ENCODE measurements at regions not wholly inside any gene's neighbourhood (a gene's known extent, or its start where the extent isn't known, plus 50 kb on each side); places are given as distances from the start of the nearest gene placed in this dataset.

DNA sequence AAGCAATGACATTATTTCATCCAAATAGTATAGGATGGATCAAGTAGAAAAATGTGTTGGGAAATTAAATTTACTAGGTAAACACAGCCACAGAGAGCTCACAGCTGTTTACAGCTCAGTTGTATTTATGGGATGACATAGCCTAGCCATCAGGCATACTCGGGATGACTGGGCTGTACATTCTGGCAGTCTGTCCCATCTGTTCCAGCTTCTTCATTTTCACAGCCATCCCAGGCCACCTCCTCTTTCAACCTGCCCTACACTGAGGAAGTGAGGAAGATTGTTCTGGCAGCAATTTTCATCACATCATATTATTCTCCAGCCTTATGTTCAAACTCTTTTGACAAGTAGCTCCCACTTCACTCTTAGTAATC, 98.4 kb upstream of the PFN2 start:
- no peak for DNase-seq (ENCODE audit: low spot score)

DNA sequence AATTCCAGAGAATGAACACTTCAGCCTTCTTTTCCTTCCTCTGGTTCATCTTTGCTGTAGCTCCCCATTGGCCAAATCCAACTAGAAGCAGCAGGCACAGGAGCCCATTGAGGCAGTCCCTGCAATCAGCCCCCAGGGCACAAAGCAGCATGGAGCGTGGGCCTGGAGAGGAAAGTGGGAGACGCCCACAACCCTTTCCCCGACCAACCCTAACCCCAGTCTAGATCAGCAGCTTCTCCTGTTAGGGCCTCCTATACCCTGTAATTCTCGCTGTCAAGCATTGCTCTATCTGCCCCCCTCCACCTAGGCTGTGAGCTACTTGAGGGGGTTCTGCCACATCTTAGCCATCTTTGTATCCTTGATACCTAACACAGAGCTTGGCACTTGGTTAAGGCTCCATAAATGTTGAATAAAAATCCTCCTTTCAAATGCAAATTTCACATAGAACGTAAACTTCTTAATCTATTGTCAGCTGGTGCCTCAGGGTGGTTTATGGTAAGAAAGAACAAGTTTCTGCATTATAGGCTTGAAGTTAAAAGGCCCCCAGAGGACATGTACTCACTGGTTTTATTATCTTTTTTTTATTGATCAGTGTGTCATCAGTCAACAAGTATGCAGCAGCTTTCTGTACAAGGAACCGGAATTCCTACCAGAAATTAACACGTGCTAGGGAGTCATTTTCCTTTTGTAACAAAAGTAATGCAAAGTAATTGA, 97.9 kb upstream of the PFN2 start:
- no peak for DNase-seq (ENCODE audit: low spot score)

DNA sequence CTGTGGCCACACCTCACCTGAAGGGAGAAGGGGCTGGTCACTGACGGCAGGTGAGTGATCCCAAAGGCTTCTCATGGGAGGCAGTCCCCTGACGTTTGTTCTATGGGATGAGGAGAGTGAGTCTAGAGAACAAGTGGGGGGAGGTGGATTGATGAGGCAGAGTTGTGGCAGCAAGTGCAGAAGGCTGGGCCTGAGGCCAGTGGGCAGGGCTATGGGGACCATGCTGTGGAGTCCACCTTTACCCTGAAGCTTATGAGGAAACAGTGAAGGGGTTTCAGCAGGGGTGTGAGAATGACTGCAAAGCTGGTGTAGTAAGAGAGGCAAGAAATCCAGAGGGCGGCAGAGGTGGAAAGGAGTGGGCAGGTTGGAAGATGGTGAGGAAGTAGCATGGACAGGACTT, 96.9 kb upstream of the PFN2 start:
- no peak for DNase-seq (ENCODE audit: low spot score)

DNA sequence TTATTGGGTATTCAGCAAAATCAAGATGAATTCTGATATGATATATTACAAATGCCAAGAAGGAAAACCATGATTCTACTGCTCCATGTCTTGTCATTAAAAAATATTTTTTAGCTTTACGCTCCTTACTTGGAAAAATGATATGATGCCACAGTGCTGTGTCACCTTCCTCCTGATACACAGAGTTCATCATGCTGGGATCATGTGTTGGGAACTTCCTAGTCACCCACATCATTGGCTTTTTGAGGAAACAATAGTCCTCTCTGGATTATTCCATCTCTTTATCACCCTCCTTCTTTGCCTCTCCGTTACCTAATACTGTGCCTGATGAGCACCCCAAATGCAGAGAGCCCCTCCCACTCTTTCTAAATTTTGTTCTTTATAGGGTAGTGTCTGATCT, 94.3 kb upstream of the PFN2 start:
- DNase-seq (ENCODE audit: low spot score), result no peak

DNA sequence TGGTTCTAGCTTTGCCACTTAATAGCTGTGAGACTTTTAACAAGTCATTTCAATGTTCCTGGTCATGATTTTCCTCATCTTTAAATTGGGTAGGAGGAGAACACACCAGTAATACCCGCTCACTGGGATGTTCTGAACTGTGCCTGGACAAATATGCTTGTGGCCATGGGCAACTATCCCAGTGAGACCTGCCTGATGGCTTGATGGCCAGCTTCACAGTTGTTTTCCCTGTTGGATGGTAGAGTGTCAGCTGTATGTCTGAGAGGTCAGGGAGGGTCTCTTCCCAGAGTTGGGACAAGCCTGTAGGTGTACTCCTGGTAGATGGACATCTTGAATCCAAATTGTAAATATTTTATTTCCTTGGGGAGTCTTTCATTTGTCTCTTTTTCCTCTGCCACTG, 92.5 kb upstream of the PFN2 start:
- no peak for DNase-seq (ENCODE audit: low spot score)

DNA sequence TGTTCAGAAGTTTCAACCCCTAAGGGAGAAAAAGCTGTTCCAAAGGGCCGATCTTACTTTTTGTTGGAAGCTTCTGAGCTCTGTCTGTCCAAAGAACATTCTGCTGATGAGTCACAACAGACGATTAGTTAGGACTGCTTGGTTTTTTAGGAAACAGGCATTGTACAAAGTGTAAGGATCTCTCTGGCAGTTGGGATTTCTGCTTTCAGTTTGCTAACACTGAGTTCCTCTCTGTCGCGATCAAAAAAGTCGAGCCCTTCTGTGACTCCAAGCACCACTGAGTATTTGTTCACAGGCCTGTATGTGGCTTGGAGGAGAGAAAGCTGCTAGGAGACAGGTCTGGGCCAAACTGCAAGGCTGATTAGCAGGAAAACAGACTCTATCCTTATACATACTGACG, 91.8 kb upstream of the PFN2 start:
- DNase-seq (ENCODE audit: low spot score), result no peak

DNA sequence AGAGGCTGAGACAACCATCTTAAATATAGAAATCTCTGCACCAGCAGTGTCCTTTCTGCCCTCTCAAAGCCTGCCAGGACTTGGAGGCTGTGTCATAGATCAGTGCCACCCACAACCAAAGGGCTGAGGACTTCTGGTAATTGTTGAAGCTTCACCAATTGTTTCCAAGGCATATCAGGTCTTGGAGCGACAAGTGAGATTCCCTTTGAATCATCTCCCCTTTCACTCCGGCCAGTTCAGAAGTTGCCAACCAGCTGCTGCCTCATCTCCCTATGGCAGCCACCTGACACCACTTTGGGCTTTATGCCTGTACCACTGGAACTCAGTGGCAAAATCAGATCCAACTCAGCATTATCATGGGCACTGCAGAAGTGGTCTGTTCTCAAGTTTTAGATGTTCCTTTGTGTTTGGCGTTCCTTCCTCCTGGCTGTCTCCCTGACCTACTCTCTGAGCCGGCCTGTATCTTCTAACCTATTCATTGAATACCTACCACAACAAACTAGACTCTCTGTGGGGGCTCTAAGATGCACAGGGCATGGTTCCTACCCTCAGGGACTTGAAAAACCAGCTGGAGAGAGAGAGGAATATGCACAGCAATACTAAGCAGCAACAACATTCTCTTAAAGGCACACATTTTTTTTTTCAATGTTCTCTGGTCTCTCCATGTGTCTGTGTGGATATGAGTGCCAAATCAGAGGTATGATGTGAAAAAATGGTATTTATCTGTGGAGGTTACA, 90.8 kb upstream of the PFN2 start:
- no peak for DNase-seq (ENCODE audit: low spot score)

DNA sequence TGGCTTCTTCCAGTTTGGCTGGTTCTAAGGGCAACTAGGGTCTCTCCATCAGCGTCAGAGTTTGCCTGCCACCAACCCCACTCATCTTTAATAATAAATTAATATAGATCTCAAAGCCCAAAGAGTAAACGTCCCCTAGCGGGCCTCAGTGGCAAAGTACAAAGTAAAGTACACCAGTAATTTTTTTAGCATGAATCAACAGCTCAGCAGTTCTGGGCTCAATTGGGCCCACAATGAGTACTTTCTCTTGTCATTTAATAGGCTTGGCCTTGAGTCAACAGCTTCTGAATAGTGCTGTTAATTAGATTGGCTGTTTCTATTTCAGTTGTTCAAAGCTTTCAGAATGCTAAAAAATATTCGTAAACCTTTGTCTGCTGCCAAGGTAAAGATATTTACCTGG, 89.0 kb upstream of the PFN2 start:
- no peak for DNase-seq (ENCODE audit: low spot score)

DNA sequence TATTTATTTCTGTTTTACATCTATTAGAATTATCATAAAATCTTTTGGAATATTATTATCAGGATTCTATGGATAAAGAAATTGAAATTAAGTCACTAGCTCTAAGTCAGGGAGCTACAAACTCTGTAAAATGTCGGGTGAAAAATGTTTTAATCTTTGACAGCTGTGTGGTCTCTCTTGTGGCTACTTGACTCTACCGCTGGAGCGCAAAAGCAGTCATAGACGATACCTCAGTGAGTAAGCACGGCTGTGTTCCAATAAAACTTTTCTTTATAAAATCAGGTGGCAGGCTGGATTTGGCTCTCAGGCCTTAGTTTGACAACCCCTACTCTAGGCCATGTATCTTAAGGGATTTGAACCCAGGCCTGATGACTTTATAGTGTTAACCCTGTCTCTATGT, 88.5 kb upstream of the PFN2 start:
- DNase-seq (ENCODE audit: low spot score), result no peak

DNA sequence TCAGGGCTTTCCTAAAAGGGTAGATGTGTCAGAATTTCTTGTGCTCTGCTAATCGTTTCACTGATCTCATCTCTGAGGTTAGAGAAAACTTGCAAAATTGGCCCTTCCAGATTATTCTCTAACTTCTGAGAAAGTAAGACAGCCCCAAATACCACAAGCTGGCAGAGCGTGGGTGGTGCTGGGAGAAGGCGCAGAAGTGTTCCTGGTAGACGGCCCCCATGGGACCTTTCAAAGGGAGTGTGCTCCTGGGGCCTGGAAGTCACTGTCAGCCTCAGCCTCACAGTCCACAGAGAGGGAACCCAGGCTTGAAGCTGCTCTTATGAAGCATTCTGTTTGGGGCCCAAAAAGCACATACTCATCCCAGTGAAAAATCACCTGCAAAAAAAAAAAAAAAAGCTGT, 86.5 kb upstream of the PFN2 start:
- DNase-seq (ENCODE audit: low spot score), result no peak

DNA sequence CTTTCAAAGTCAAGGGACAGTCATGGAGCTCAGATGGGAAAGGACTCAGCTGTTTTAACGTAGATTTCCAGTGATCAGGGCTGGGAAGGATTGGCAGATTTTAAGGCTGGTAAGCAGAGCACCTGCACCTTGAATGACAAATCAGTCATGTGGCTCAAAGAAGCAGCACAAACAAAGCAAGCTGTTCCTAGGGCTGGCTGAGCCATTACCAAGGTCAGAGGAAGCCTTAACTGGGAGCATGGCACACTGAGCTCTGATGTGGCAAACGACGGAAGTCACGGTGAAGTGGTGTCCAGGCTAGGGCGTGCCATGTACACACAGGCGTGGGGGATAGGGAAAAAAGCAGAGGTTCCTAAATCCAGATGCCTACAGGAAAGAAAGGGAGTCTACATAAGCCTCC, 84.6 kb upstream of the PFN2 start:
- DNase-seq (ENCODE audit: low spot score), result no peak

DNA sequence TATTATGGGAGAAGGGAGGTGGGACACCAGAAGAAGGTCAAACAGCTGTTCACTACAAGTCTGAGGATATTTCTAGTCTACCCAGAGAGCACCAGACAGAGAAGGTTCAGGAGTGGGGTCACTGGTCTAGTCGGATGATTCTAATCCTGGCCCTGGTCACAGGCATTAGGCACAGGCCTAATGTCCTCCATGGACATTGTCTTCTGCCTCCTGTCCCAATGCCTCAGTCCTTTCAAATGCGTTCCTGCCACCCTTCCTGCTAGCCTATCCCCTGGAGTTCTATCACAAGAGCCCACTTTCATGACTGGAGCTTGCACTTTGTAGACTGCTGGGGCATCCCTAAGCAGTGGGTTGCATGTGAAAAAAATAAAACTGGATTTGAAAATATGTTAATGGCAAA, 83.9 kb upstream of the PFN2 start:
- DNase-seq (ENCODE audit: low spot score), result no peak

DNA sequence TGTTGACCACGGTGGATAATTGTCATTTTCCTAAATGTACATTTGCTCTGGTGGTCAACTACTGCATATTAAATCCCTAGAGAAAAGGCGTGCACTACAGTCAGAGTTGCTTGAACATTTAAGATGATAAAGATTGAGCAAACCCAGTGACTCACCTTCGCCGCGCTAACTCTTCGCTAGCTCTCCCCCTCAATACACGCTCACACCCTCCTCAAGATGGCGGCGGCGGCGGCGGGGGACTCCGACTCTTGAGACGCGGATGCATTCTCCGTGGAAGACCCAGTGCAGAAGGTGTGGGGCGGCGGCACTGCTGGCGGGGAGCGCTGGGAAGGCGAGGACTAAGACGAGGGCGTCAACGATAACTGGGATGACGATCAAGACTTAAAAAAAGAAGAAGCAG, 79.8 kb upstream of the PFN2 start:
- no peak for DNase-seq (ENCODE audit: low spot score)

DNA sequence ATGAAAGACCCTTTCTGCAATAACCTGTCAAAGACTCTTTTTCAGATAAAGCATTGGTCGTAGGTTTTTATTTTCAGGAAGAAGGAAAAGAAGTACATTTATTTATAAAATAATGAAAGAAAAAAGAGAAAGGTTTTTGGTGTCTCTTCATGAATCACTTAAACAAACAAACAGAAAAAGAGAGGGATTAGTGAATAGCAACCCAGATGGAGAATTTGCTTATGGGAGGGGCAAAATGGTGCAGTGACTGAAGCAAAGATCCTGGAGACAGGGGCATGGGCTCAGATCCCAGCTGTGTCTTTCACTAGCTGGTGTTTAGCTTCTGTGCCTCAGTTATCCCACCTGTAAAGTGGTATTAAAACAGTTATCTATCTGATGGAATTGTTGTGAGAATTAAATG, 78.6 kb upstream of the PFN2 start:
- DNase-seq (ENCODE audit: low spot score), result no peak

DNA sequence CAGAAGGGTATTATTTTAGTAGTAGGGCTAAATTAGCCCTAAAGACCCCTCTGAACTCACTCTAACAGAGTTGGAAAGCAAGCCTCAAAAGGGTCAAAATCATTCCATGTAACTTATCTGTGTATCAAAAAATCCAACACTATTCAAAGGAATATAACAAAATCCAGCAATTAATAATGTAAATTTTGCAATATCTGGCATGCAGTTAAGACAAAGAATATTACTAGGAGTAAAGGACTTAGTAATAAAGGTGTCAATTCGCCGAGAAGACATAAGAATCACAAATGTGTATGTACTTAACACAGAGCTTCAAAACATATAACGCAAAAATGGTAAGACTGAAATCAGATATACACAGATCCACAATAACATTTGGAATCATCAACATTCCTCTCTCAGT, 71.2 kb upstream of the PFN2 start:
- no peak for DNase-seq (ENCODE audit: low spot score)

DNA sequence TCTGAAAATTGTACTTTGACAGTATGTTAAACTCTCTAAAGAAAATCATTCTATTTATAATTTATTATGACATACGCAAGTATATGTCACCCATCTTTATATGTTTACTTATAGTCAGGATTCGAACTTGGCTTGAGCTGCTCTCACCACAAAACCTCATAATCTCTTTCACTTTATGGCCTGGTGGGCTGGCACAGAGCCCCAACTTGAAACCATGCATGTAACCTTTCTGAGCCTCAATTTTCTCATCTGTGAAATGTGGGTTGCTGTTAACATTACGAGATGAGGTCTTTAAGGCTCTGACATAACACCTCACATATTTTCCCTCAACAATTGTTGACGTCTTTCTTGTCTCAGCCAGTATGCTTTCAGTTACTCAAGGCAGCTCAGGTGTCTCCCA, 69.4 kb upstream of the PFN2 start:
- no peak for DNase-seq (ENCODE audit: low spot score)

DNA sequence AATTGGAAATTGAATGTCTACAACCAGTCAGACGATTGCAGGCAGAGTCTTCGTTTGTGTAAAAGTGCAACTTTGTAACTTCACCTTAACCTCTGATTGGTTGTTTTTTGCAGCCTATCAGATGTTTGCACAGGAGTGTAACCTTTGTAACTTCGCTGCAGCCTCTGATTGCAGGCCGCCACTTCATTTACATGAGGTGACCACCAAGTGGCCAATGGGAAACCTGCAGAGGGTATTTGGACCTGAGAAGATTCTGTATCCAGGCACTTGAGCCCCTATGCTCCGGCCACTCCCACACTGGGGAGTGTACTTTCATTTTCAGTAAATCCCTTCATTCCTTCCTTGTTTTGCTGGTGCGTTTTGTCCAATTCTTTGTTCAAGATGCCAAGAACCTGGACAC, 68.1 kb upstream of the PFN2 start:
- no peak for DNase-seq (ENCODE audit: low spot score)

DNA sequence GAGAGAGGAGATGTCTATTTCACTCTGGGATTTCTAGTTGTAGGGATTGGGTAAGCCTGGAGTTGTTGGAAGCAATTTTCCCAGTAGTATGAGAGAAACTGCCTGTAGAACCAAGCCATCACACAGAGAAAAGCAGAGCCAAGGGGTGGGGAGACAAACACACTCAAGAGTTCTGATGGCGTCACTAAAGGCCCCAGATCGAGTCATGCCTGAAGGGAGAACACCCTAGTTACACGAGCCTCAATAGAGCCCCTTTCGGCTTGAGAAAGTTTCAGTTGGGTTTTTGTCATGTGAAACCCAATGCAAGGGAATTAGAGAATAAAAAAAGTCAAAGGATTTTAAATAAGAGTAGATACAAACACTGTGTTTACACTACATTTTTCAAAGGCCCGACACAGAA, 66.1 kb upstream of the PFN2 start:
- no peak for DNase-seq (ENCODE audit: low spot score)

DNA sequence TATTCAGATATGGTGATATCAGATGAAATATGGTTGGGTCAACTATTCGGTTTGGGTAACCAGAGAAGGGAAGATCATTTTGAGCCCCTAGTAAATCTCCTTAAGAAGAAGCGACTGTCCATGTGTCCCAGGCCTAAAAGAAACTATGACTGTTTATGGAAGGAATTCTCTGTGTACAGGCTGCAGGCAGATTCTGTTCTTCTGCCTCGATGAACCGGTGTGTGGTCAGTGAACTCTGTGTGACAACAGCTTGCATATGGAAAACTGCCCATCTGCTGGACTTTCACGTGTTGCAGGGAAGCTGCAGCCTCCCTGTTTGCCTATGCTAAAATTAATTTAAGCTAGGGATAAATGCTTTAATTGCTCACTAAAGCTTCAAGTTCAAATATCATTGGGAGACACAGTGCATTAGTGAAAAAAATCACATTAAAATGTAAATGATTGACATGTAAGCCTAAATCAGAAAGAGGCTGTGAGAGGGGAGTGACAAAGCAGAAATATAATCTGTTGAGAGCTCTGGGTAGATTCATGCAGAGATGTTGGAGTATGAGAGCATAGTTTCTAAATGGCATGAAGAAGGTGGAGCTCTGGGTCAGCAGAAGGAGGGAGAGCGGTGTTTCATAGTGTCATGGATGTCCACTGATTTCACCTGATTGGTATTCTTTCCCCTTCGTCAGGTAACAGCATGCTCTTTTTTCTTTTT, 65.4 kb upstream of the PFN2 start:
- no peak for DNase-seq (ENCODE audit: low spot score)

DNA sequence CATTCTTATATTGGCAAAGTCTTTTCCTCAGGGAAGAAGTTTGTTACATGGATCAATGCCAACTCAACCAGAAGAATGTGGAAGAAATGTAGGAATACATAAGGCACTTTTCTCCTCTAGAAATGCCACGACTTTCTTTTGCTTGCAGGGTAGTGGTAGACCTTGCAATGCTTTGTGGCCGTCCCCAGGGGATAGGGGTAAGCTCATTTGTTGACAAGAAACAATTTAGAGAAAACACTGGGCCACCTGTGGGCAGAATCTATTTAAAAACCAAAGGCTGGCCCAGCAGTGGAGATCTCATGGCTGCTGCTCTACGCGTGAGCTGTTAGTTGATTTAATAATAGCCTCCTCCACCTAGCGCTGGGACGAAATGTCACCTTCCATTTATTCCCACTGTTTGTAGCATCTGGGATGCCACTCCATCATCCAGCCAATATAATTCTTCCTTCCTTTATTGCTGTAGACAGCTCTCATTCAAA, 64.6 kb upstream of the PFN2 start:
- no peak for DNase-seq (ENCODE audit: low spot score)

DNA sequence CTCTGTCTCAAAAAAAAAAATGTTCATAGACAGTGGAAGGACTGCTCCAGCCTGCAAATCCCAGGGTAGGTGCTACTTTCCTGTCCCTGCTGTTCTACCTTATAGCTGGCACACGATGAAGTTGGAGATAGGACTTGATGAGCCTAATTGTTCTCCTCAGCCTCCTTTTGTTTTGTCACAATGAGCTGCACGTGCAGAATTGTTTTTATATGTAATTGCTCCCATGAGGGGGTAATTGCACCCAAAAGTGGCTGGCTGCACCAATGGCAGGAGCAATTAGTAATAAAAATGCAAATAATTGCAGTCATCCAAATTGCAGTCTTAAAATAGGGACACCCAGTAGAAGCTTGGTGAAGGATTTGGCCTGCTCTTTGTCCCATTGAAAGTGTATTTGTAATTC, 63.0 kb upstream of the PFN2 start:
- DNase-seq (ENCODE audit: low spot score), result no peak

DNA sequence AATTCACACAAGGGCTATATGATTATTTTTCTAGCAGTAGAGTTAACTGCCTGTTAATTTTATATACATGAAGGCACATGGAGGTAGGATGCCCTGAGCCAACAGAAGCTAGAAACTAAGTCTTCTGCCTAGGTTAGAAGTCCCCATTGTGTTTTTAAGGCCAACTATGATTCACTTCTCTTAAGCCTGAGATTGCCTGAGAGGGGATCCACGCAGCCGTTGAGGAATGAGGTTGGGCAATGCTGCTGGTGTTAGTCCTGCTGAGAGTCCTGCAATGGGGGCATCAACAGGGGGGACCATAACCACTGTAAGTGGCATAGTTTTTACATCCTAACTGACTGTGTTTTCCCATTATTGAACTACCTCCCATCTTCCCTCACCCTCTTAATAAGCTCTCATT, 60.1 kb upstream of the PFN2 start:
- DNase-seq (ENCODE audit: low spot score), result no peak

DNA sequence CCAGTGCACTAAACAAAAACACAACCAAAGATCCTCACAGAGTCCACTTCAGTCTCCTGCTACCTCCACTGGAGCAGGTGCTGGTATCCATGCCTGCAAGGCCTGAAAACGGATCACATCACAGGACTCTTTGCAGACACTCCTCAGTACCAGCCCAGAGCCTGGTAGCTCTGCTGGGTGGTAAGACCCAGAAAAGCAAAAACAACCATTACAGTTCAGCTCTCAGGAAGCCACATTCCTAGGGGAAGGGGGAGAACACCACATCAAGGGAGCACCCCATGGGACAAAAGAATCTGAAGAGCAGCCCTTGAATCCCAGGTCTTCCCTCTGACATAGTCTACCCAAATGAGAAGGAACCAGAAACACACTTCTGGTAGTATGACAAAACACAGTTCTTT, 52.5 kb upstream of the PFN2 start:
- no peak for DNase-seq (ENCODE audit: low spot score)
